SK-N-SH treated with all-trans-retinoic acid at 6 μM for 48 hours (cell line): ENCODE measurements at regions not wholly inside any gene's neighbourhood (a gene's known extent, or its start where the extent isn't known, plus 50 kb on each side); places are given as distances from the start of the nearest gene placed in this dataset.

Experiments
- ATAC-seq: fragments of 200-7000 bp; cut with Tn5 transposase; 3 replicates; pipeline ENCODE4 v1.9.1; 2020; ENCODE audit warnings: mild to moderate bottlenecking, moderate library complexity
- BACH2 ChIP-seq: fragments of 250-450 bp; sonication (Bioruptor Pico); IDR thresholded peaks from 2 replicates; pipeline ENCODE4 v1.9.0; 2021; ENCODE audit warnings: mild to moderate bottlenecking, borderline replicate concordance
- CSDC2 ChIP-seq: fragments of 250-450 bp; sonication (Bioruptor Pico); IDR thresholded peaks from 2 replicates; pipeline ENCODE4 v1.5.0; 2020; ENCODE audit warnings: mild to moderate bottlenecking, moderate library complexity
- CSRNP3 ChIP-seq: fragments of 250-450 bp; sonication (Bioruptor Pico); IDR thresholded peaks from 2 replicates; pipeline ENCODE4 v1.5.1; 2021; ENCODE audit warnings: mild to moderate bottlenecking, moderate library complexity
- ESRRG ChIP-seq: fragments of 250-450 bp; sonication (Bioruptor Pico); IDR thresholded peaks from 2 replicates; pipeline ENCODE4 v1.6.1; 2021; ENCODE audit warnings: mild to moderate bottlenecking
- GLIS3 ChIP-seq: fragments of 250-450 bp; sonication (Bioruptor Pico); IDR thresholded peaks from 2 replicates; pipeline ENCODE4 v1.5.0; 2020; ENCODE audit warnings: mild to moderate bottlenecking, moderate library complexity
- ISL1 ChIP-seq: fragments of 250-450 bp; sonication (Bioruptor Pico); IDR thresholded peaks from 2 replicates; pipeline ENCODE4 v2.1.2; 2022; ENCODE audit warnings: mild to moderate bottlenecking, moderate library complexity
- OSR1 ChIP-seq: fragments of 250-450 bp; sonication (Bioruptor Pico); IDR thresholded peaks from 2 replicates; pipeline ENCODE4 v1.8.0; 2022; ENCODE audit warnings: moderate library complexity, mild to moderate bottlenecking, inconsistent platforms
- POU6F1 ChIP-seq: fragments of 250-450 bp; sonication (Bioruptor Pico); IDR thresholded peaks from 2 replicates; pipeline ENCODE4 v1.8.0; 2021; ENCODE audit warnings: low read depth, mild to moderate bottlenecking, moderate library complexity, borderline replicate concordance
- PPARA ChIP-seq: fragments of 250-450 bp; sonication (Bioruptor Pico); IDR thresholded peaks from 2 replicates; pipeline ENCODE4 v1.5.0; 2020; ENCODE audit warnings: mild to moderate bottlenecking, borderline replicate concordance
- RARB ChIP-seq: fragments of 250-450 bp; sonication (Bioruptor Pico); IDR thresholded peaks from 2 replicates; pipeline ENCODE4 v1.8.0; 2021; ENCODE audit warnings: mild to moderate bottlenecking, moderate library complexity
- SNAI2 ChIP-seq: fragments of 250-450 bp; sonication (Bioruptor Pico); IDR thresholded peaks from 2 replicates; pipeline ENCODE4 v1.5.0; 2020; ENCODE audit warnings: mild to moderate bottlenecking, moderate library complexity
- TCF4 ChIP-seq: fragments of 250-450 bp; sonication (Bioruptor Pico); IDR thresholded peaks from 2 replicates; pipeline ENCODE4 v1.8.0; 2021; ENCODE audit warnings: mild to moderate bottlenecking, moderate library complexity, borderline replicate concordance
- TOX ChIP-seq: fragments of 250-450 bp; sonication (Bioruptor Pico); IDR thresholded peaks from 2 replicates; pipeline ENCODE4 v1.8.0; 2021; ENCODE audit warnings: mild to moderate bottlenecking, moderate library complexity, borderline replicate concordance
- ZC3H10 ChIP-seq: fragments of 250-450 bp; sonication (Bioruptor Pico); IDR thresholded peaks from 2 replicates; pipeline ENCODE4 v1.5.1; 2021; ENCODE audit warnings: mild to moderate bottlenecking, moderate library complexity
- ZFP3 ChIP-seq: fragments of 250-450 bp; sonication (Bioruptor Pico); IDR thresholded peaks from 2 replicates; pipeline ENCODE4 v1.5.0; 2020; ENCODE audit warnings: mild to moderate bottlenecking, moderate library complexity
- ZFP30 ChIP-seq: fragments of 450-650 bp; formaldehyde crosslinking; IDR thresholded peaks from 2 replicates; pipeline ENCODE4 v1.5.0; 2022; ENCODE audit warnings: mild to moderate bottlenecking, moderate library complexity
- ZNF565 ChIP-seq: fragments of 450-650 bp; formaldehyde crosslinking; conservative IDR thresholded peaks from 2 replicates; pipeline ENCODE4 v1.5.0; 2020; ENCODE audit warnings: low read depth, mild to moderate bottlenecking, moderate library complexity
- ZNF70 ChIP-seq: fragments of 450-650 bp; formaldehyde crosslinking; IDR thresholded peaks from 2 replicates; pipeline ENCODE4 v1.5.0; 2020; ENCODE audit warnings: mild to moderate bottlenecking, moderate library complexity
- ZNF8 ChIP-seq: fragments of 450-650 bp; formaldehyde crosslinking; IDR thresholded peaks from 2 replicates; pipeline ENCODE4 v1.5.0; 2020; ENCODE audit warnings: mild to moderate bottlenecking, moderate library complexity
- TF ChIP-seq, protein P1 (sequence below): fragments of 250-450 bp; sonication (Bioruptor Pico); IDR thresholded peaks from 2 replicates; pipeline ENCODE4 v1.5.0; 2020; ENCODE audit warnings: mild to moderate bottlenecking, moderate library complexity
- TF ChIP-seq, protein P2 (sequence below): fragments of 250-450 bp; sonication (Bioruptor Pico); IDR thresholded peaks from 2 replicates; pipeline ENCODE4 v1.8.0; 2020; ENCODE audit warnings: mild to moderate bottlenecking, moderate library complexity, borderline replicate concordance

GRCh38 chr9:11402621-11403020 is 789.8 kb upstream of the PTPRD start:
- TF ChIP-seq ESRRG (no peak), OSR1 (CRISPR knock-in tag) (no peak), CSRNP3 (CRISPR knock-in tag) (no peak), ZC3H10 (CRISPR knock-in tag) (no peak), GLIS3 (no peak), ZNF565 (CRISPR knock-in tag) (no peak), ZNF8 (CRISPR knock-in tag) (no peak), SNAI2 (CRISPR knock-in tag) (no peak), RARB (CRISPR knock-in tag) (no peak), BACH2 (CRISPR knock-in tag) (no peak), ZNF70 (CRISPR knock-in tag) (no peak), POU6F1 (CRISPR knock-in tag) (no peak), ZFP3 (CRISPR knock-in tag) (no peak), TOX (CRISPR knock-in tag) (no peak), CSDC2 (no peak), ISL1 (CRISPR knock-in tag) (no peak), ZFP30 (CRISPR knock-in tag) (no peak), PPARA (CRISPR knock-in tag) (no peak)
- TF ChIP-seq, protein P1, sequence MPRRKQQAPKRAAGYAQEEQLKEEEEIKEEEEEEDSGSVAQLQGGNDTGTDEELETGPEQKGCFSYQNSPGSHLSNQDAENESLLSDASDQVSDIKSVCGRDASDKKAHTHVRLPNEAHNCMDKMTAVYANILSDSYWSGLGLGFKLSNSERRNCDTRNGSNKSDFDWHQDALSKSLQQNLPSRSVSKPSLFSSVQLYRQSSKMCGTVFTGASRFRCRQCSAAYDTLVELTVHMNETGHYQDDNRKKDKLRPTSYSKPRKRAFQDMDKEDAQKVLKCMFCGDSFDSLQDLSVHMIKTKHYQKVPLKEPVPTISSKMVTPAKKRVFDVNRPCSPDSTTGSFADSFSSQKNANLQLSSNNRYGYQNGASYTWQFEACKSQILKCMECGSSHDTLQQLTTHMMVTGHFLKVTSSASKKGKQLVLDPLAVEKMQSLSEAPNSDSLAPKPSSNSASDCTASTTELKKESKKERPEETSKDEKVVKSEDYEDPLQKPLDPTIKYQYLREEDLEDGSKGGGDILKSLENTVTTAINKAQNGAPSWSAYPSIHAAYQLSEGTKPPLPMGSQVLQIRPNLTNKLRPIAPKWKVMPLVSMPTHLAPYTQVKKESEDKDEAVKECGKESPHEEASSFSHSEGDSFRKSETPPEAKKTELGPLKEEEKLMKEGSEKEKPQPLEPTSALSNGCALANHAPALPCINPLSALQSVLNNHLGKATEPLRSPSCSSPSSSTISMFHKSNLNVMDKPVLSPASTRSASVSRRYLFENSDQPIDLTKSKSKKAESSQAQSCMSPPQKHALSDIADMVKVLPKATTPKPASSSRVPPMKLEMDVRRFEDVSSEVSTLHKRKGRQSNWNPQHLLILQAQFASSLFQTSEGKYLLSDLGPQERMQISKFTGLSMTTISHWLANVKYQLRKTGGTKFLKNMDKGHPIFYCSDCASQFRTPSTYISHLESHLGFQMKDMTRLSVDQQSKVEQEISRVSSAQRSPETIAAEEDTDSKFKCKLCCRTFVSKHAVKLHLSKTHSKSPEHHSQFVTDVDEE (CRISPR knock-in tag): no peak
- TF ChIP-seq, protein P2, sequence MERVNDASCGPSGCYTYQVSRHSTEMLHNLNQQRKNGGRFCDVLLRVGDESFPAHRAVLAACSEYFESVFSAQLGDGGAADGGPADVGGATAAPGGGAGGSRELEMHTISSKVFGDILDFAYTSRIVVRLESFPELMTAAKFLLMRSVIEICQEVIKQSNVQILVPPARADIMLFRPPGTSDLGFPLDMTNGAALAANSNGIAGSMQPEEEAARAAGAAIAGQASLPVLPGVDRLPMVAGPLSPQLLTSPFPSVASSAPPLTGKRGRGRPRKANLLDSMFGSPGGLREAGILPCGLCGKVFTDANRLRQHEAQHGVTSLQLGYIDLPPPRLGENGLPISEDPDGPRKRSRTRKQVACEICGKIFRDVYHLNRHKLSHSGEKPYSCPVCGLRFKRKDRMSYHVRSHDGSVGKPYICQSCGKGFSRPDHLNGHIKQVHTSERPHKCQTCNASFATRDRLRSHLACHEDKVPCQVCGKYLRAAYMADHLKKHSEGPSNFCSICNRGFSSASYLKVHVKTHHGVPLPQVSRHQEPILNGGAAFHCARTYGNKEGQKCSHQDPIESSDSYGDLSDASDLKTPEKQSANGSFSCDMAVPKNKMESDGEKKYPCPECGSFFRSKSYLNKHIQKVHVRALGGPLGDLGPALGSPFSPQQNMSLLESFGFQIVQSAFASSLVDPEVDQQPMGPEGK (CRISPR knock-in tag): no peak
- no peak for ATAC-seq

DNA sequence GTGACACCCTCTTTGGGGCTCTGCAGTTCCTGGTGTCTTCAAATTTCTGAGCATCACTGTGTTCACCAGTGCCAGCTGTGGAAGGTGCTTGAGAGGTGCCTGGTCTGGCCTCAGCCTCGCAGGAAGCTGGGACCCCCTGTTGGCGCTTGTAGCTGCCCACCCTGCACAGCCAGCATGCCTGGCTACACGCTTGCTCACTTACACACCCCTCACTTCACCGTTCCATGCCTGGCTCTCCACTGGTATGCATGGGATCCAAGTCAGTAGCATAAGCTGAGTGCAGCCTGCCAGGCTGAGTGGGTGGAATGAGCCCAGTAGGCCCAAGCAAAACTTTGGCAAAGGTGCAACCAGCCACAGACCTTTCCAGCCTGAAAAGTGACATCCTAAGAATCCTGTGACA is 801.4 kb upstream of the PTPRD start:
- no peak for ATAC-seq
- TF ChIP-seq, protein P1 (CRISPR knock-in tag): no peak
- TF ChIP-seq ZC3H10 (CRISPR knock-in tag) (no peak), ZNF70 (CRISPR knock-in tag) (no peak), ZNF565 (CRISPR knock-in tag) (no peak), ZNF8 (CRISPR knock-in tag) (no peak), GLIS3 (no peak), SNAI2 (CRISPR knock-in tag) (no peak), CSRNP3 (CRISPR knock-in tag) (no peak), ESRRG (no peak), POU6F1 (CRISPR knock-in tag) (no peak), TCF4 (no peak), ZFP3 (CRISPR knock-in tag) (no peak), PPARA (CRISPR knock-in tag) (no peak), RARB (CRISPR knock-in tag) (no peak), BACH2 (CRISPR knock-in tag) (no peak)
- TF ChIP-seq, protein P2 (CRISPR knock-in tag): no peak
